Endodermal cell (in vitro differentiated cells): ENCODE measurements at regions not wholly inside any gene's neighbourhood (a gene's known extent, or its start where the extent isn't known, plus 50 kb on each side); places are given as distances from the start of the nearest gene placed in this dataset.

Experiments used
- DNase-seq: peaks from one replicate; pipeline ENCODE4 v3.0.0-alpha.2; 2017
- H3K27ac ChIP-seq: 2 replicates; pipeline ENCODE4 v1.5.1; 2013; ENCODE audit warnings: mild to moderate bottlenecking, low read depth, low read length, moderate library complexity
- H3K27me3 ChIP-seq: 2 replicates; pipeline ENCODE4 v1.6.1; 2013; ENCODE audit warnings: mild to moderate bottlenecking, low read length, moderate library complexity; ENCODE audit not compliant: insufficient read depth, control insufficient read depth, poor library complexity, severe bottlenecking
- H3K36me3 ChIP-seq: 2 replicates; pipeline ENCODE4 v1.7.0; 2013; ENCODE audit warnings: mild to moderate bottlenecking, low read length, moderate library complexity; ENCODE audit not compliant: control insufficient read depth, insufficient read depth
- H3K4me1 ChIP-seq: one replicate; pipeline ENCODE4 v1.7.0; 2013; ENCODE audit warnings: low read length; ENCODE audit not compliant: control insufficient read depth, insufficient read depth
- H3K4me3 ChIP-seq: 2 replicates; pipeline ENCODE4 v1.5.1; 2013; ENCODE audit warnings: mild to moderate bottlenecking, low read length, moderate library complexity
- H3K9ac ChIP-seq: 2 replicates; pipeline ENCODE4 v1.6.1; 2013; ENCODE audit warnings: mild to moderate bottlenecking, low read length, moderate library complexity; ENCODE audit not compliant: poor library complexity, severe bottlenecking; ENCODE audit errors: extremely low read depth
- H3K9me3 ChIP-seq: 2 replicates; pipeline ENCODE4 v1.6.1; 2013; ENCODE audit warnings: mild to moderate bottlenecking, low read length, moderate library complexity; ENCODE audit not compliant: control insufficient read depth
- H3K27ac Mint-ChIP-seq: 2 replicates; pipeline ENCODE4 v1.8.0; 2020; ENCODE audit warnings: mixed read lengths
- H3K27me3 Mint-ChIP-seq: 2 replicates; pipeline ENCODE4 v1.8.0; 2021; ENCODE audit warnings: mild to moderate bottlenecking, mixed read lengths; ENCODE audit not compliant: insufficient read depth
- H3K36me3 Mint-ChIP-seq: 2 replicates; pipeline ENCODE4 v1.8.0; 2020; ENCODE audit warnings: low read depth, mixed read lengths
- H3K4me1 Mint-ChIP-seq: 2 replicates; pipeline ENCODE4 v1.8.0; 2020; ENCODE audit warnings: mixed read lengths
- H3K4me3 Mint-ChIP-seq: 2 replicates; pipeline ENCODE4 v1.8.0; 2020; ENCODE audit warnings: mild to moderate bottlenecking, moderate library complexity, mixed read lengths
- H3K9me3 Mint-ChIP-seq: 2 replicates; pipeline ENCODE4 v1.8.0; 2020; ENCODE audit warnings: mild to moderate bottlenecking, mixed read lengths
- CTCF ChIP-seq: fragments of 200-600 bp; sonication (generic); conservative IDR thresholded peaks from 2 replicates; pipeline ENCODE4 v1.5.0; 2021; ENCODE audit warnings: antibody characterized with exemption, mild to moderate bottlenecking
- WGBS, 2 experiments: methylation state at CpG; one replicate each; pipeline versions ENCODE4 v1.1.5 to v1.1.7; 2013; ENCODE audit warnings: missing lambda C conversion rate in 2 of 2, mixed read lengths in 1 of 2; ENCODE audit not compliant: insufficient coverage in 1 of 2, insufficient read length in 1 of 2; 5-methylcytosine and 5-hydroxymethylcytosine counted together

DNA sequence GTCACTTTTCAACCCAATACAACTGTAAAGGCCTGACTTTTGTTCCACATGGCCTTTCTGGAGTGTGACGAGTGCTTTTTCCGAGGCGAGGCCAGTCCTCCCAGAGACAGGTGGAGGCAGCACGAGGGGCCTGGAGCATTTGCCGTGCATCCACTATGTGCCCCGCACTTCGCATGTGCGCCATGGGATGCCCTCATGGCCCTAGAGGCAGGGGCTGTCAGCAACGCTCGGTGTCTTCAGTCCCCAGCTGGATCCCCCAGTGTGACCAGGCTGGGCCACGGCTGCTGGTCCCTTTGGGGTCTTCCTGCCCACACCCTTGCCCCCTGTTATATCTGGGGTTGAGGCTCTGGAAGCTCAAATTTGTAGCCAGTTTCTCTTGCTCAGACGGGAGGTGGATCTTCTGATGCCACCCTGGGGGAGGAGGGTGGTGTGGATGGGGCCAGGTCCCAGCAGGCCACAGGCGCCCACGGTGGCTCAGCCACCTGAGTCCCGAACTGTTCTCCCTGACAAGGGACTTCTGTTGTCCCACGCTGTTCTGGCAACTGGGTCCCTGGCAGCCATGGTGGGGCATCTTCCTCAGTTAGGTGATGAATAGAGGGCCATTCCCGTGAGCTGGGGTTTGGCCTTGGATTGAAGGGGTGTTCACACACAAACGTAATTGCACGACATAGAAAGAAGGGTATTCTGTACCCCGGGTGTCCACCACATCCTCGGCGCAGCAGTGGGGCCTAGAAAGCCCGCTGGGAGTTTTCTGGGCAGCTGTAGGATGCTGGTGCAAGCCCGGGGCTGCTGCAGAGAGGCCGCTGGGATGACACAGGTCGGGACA lies 100.9 kb downstream of the CTTN start:
- Mint-ChIP-seq H3K36me3 (no peaks in the 10 kb centered on the region), H3K27ac (no peak overlapping the region), H3K9me3 (no peaks in the 10 kb centered on the region), H3K27me3 (no peaks in the 10 kb centered on the region), H3K4me3 (no peak overlapping the region), H3K4me1 (peaks cover 16% of the 10 kb centered on the region)
- H3K4me1 ChIP-seq, result peaks cover 6% of the 10 kb centered on the region
- TF ChIP-seq CTCF, result no peak
- DNase-seq, result no peak
- H3K9ac ChIP-seq, result no peak overlapping the region
- no peaks in the 10 kb centered on the region for H3K27me3 ChIP-seq
- no peaks in the 10 kb centered on the region for H3K9me3 ChIP-seq
- WGBS, 2 experiments, result 93 to 100% methylated on average over 15 to 26 of the region's 26 CpGs
- H3K4me3 ChIP-seq, result no peak overlapping the region
- H3K36me3 ChIP-seq, result no peaks in the 10 kb centered on the region
- H3K27ac ChIP-seq, result no peak overlapping the region

GRCh38 chr11:70500076-70500847 lies 101.9 kb downstream of the CTTN start:
- Mint-ChIP-seq H3K4me3 (no peak overlapping the region), H3K27ac (peak overlapping the region; percentile 55), H3K9me3 (no peaks in the 10 kb centered on the region), H3K36me3 (no peaks in the 10 kb centered on the region), H3K4me1 (peaks cover 17% of the 10 kb centered on the region), H3K27me3 (no peaks in the 10 kb centered on the region)
- H3K4me3 ChIP-seq, result no peak overlapping the region
- 90 to 94% methylated on average over 21 to 25 of the region's 25 CpGs for whole genome bisulfite sequencing, 2 experiments
- no peaks in the 10 kb centered on the region for H3K36me3 ChIP-seq
- DNase-seq, result peak; percentile 59
- H3K4me1 ChIP-seq, result peaks cover 6% of the 10 kb centered on the region
- no peaks in the 10 kb centered on the region for H3K9me3 ChIP-seq
- no peak overlapping the region for H3K9ac ChIP-seq
- no peaks in the 10 kb centered on the region for H3K27me3 ChIP-seq
- TF ChIP-seq CTCF, result no peak
- H3K27ac ChIP-seq, result peak overlapping the region; percentile 77

- 94 to 95% methylated on average over 21 to 26 of the region's 26 CpGs for WGBS, 2 experiments
- no peak for TF ChIP-seq CTCF
- Mint-ChIP-seq H3K9me3 (no peaks in the 10 kb centered on the region), H3K27me3 (no peaks in the 10 kb centered on the region), H3K4me1 (peaks cover 17% of the 10 kb centered on the region), H3K4me3 (no peak overlapping the region), H3K27ac (no peak overlapping the region), H3K36me3 (no peaks in the 10 kb centered on the region)
- DNase-seq, result no peak
- Histone ChIP-seq H3K4me3 (no peak overlapping the region), H3K36me3 (no peaks in the 10 kb centered on the region), H3K27me3 (no peaks in the 10 kb centered on the region), H3K9me3 (no peaks in the 10 kb centered on the region), H3K27ac (peak overlapping the region; percentile 77), H3K4me1 (peaks cover 6% of the 10 kb centered on the region), H3K9ac (no peak overlapping the region)
Measured at GRCh38 chr11:70501051-70501901, 102.9 kb downstream of the CTTN start.
